ENCODE measurements at regions not wholly inside any gene's neighbourhood (a gene's known extent, or its start where the extent isn't known, plus 50 kb on each side); places are given as distances from the start of the nearest gene placed in this dataset.
"Not testable (repeated sequence)": the region's sequence is repeated elsewhere in the genome, so short reads cannot be mapped to it uniquely, and the experiment has no call there.

DNA sequence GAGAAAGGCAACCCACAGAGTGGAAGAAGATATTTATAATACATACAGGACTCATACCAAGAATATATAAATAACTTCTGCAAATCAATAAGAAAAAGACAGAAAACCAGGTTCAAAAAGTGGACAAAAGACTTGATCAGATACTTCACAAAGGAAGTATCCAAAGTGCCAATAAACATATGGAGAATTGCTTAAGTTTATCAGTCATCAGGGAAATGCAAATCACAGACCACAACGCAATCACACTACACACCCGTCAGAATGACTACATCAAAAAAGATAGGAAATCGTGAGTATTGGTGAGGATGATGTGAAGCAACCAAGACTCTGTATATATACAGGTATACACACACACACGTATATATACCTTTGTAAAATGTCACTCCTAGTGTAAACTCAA lies 180.6 kb downstream of the FAM43A start:
- DNase-seq (ENCODE audit: low read depth in 2 of 2): no peak

DNA sequence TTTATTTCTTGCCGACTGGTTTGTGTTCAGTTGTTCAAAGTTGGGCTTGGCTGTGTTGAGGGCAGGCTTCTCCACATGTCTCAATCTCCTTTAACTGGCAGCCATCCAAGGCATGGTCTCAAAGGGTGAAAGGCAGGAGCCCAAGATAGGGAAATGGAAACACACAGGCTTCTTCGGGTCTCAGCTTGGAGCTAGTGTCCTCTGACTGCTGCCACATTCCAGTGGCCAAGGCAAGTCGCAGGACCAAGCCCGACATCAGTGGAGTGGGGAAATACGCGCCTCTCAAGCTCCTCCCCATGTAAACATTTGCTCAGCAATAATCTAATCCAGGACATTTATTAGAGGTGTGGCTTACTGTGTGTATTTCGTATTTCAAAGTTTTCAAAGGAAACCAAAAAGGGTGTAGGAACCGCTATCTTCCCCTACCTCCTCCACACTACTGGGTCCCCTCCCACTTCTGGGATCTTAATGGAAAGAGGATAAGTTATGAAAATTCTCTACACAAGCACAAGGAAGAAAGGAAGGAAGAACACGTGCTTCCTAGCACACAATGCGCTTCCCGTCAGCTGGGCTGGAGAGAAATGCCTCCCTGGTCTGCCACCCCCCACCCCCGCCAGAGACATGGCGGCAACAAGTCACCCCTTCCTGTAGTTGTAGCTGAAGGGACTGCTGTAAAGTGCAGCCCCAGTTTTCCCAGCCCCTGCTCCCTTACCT lies 181.7 kb downstream of the FAM43A start:
- no peak for DNase-seq (ENCODE audit: low read depth in 2 of 2)

DNA sequence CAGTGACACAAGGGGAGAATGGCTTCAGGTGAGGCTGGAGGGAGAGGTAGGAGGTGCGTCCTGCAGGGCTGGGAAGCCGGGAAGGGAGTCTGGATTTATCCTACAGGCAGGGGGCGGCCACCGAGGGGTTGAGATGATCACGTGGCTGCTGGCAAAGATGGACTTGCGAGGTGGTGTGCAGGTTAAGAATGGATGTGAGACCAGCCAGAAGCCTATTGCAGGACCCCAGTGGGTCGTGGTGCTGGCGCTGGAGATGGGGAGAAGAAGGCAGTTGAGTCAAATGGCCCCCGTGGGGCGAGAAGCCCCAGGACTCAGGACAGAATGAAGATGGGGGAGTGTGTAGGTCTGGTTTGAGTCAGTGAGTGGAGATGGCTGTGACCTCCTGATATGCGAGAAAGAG lies 183.1 kb downstream of the FAM43A start:
- DNase-seq (ENCODE audit: low read depth in 2 of 2): no peak

DNA sequence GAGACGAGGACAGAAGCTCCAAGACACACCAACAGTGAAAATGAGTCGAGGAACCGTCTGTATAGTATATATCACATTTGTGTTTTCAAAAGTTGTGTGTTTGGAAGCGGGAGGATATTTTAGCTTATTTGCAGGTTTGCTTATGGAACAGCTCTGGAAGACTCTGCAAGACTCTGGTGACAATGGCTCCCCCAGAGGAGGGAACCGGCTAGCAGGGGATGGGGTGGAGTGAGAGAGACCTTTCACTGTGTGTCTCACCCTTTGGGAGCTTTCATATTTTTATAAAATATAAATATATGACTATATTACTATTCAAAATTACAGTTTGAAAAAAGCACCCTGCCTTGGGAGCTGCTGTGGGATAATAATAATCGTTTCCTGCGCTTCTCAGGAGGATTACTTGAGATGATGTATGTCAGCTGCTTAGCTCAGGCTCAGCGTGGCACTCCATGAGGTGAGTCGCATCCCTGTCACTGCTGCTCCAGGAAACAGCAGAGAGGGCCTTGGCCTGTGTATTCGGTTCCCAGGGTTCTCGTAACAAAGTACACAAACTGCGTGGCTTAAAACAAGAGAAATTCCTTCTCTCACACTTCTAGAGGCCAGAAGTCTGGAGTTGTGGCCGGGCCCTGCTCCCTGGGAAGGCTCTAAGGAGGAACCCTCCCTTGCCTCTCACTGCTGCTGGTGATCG lies 183.9 kb downstream of the FAM43A start:
- DNase-seq (ENCODE audit: low read depth in 2 of 2): no peak

DNA sequence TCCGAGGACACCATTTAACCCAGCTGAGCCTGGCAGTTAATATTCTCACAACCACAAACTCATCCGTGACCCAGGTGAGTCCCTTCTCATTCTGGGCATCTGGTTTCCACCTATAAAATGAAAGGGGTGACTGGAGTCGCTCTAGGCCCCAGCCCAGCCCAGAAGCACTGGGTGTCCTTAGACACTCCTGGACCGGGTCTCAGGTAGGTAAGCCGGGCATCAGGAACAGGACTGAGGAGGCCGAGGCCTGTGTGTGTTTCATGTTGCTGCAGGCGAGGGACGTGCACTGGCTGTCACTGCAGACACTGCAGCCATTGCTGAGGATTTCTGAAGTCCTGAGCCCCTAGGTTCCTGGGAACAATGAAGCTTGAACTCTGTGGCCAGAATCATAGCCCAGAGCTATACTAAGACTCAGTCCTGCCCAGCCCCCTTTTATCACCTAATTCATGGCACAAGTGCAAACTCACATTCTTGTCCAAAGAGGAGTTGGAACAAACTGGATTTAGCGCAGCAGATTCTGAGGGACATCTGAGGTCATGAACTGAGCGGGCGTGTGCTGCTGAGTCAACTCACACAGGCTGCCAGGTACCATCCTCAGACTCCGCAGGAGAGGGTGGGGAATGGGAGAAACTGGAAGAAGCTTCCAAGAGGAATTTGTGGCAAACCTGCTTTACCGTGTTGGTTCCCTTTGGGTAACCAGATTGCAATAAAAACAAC lies 184.9 kb downstream of the FAM43A start:
- DNase-seq (ENCODE audit: low read depth in 2 of 2): no peak

DNA sequence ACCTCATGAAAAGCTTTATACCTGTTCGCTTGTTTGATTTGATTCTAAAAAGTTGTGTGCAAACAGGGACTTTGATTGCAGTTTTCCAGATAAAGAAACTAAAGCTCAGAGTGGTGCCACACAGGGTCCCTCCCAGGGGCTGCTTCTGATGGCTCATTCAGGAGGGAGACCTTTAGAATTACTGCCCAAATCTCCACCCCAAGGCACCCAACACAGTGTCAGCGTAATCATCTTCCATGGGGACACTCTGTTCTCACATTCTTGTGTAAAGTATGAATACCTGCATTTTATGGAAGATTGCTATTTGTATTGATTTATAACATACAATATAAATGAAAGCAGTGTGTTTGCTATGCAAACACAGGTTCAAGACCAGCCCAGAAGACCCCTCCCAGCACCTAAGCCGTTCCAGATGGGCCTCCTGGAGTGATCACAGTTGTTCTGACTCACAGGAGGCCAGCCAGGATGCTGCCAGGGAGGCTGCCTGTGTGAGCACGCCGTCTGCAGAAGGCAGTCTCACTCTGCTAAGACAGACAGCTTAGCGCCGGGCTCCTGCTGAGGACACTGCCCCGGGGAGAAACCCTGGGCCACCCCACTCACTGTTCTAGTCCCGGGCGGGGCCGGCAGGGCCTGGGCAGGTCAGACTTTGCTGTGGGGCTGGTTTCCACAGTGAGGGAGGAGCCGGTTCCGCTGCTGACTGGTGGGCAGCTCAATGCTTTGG lies 185.6 kb downstream of the FAM43A start:
- no peak for DNase-seq (ENCODE audit: low read depth in 2 of 2)

DNA sequence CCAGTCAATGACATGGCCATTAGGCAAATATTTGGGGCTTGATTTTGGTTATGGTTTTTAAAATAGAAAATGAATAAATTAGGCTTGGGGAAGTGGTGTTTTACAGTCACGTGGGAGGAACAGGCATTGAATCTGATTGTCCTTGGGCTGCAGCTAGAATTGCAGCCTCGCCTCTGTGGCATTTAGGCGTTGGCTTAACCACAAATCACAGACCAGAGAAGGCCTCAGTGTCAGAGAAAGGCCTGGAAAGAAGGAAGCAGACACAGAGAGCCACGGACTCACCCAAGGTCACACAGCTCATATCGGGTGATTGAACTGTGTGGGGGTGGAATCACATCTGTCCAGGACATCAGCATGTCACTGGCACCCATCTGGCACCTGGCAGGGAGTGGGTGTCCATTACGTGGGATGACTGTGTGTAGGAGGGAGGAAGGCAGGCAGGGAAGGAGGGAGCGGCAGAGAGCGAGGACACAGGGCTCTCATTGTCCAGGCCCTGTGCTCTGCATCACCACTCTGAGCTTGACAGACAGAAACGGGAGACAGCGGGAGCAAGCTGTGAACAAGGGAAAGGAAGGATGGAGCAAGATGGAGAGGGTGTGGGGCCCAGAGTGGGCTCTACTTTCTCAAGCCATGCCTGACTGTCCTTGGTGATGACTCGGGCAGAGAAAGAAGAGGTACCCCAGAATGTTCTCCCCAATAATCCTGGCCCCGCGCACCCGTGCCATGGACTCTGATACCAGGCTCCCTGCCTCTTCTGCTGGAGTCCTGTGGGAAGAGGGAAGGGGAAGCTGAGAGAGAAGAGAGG lies 186.4 kb downstream of the FAM43A start:
- DNase-seq (ENCODE audit: low read depth in 2 of 2): no peak

DNA sequence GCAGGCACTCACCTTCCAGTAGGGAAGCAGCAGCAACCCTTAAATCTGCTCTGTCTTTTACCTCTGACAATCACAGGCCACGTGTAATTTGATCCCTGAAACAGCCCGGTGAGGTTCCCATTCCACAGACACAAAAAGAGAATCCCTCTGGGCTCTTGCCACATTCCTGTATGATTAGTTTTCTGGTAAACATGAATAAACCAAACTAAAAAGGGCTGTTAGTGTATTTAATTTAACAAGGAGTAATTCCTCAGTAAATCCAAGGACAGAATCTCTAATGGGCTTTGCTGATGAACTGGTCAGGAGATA lies 186.9 kb downstream of the FAM43A start:
- DNase-seq (ENCODE audit: low read depth in 2 of 2): no peak

DNA sequence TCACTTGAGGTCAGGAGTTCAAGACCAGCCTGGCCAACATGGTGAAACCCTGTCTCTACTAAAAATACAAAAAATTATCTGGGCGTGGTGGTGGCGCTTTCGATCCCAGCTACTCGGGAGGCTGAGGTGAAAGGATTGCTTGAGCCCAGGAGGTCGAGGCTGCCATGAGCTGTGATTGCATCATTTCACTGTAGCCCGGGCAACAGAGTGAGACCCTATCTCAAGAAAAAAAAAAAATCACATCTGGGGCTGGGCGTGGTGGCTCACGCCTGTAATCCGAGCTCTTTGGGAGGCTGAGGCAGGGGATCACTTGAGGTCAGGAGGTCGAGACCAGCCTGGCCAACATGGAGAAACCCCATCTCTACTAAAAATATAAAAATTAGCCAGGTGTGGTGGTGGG lies 187.8 kb downstream of the FAM43A start:
- not testable (repeated sequence) for DNase-seq (ENCODE audit: low read depth in 2 of 2)

DNA sequence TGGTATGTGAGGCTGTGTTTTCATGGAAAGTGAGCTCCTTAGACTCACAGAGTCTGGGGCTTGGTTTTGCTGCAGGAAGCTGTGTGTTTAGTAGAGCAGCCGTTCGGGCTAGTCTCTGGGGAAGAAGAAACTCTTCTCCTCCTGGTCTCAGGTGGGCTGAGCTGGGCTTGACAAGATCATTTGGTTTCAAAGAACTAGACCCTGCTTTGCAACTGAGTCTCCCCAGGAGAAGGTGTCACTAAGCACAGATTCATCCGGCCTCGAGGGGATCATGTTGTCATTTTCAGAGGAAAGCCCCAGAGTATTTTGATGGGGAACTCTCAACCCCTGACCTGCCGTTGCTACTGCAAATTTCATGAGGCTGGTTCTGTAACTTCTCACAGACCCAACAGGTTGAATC lies 188.5 kb downstream of the FAM43A start:
- DNase-seq (ENCODE audit: low read depth in 2 of 2): no peak

DNA sequence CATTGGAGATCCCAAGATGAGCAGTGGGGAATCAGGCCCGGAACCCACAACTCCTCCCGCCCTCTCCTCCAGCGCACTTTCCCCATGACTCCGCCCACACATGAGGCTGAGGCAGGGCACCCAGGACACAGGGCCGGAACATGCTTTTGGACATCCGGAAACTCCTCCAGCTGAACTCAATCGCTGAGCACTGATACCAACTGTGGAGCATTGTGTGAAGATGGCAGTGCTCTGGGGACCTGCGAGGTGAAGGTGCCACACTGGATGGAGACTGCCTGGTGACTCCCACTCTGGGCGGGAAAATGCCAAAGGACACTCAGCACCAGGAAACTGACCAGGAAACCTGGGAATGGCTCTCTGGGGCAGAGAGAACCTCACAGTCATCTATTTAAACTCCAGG lies 189.1 kb downstream of the FAM43A start:
- DNase-seq (ENCODE audit: low read depth in 2 of 2): no peak

DNA sequence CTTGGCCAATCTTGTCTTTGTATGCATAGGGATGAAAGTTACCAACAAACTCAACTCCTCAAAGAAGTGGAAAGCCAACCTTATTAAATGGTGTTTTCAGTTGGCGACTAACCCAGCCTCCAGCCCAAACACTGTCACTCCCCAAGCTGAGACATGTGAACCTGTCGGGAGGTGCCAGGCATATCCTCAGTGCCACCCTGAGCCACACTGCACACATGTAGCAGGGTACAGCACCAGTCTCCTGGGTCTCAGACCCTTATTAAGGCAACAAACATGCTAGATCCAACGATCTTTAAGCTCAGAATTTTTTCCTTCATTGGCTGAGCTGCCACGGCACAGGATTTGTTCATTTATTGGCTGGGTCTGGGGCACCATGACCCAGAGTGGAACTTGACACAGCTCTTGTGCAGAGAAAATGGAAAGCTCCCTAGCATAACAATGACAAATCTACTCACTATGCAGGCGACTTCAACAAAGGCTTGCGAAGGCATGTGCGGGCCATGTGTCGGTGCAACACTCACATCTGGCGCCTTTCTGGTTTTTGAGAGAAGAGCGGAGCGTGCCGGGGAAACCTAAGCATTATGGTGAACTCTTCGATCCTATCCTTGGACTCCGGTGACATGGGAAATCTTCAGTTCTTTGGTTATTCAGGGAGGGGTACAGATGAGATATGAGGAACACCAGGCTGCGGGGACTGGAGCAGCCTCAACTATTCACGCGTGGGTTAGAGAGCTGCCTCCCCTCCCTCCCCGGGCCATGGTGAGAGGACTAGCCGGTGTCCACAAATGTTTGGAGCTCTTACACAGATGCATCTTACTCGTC lies 190.1 kb downstream of the FAM43A start:
- DNase-seq (ENCODE audit: low read depth in 2 of 2): no peak

DNA sequence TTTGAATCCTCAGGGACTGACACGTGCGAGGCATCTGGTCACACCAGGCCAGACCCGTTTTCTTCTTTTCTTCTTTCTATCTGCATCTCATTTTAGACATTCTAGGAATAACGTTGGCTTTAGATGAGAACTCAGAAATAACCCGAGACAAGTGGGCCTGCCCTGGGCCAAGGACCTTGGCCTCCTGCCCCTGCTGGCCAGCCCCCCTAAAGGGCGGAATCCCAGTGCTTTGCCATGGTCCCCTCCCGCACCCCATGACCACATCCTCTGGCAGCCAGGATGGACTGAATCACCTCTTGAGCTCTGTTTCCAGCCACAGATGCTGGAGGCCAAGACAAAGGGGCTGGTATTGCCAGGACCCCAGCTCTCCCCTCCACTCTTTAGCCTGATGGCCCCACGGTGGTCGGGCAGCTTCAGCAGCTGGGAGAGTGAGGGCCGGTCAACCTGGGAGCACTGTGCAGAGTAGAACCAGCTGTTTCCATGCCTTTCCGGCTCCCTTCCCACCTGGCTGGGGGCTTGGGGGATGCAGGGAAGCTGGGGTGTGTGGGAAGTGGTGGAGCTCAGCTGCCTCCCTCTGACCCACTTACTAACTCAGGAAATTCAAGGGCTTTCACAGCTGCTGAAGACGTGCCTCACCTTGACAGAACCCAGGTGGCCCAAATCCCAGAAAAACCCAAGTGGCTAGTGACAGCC lies 190.9 kb downstream of the FAM43A start:
- no peak for DNase-seq (ENCODE audit: low read depth in 2 of 2)

DNA sequence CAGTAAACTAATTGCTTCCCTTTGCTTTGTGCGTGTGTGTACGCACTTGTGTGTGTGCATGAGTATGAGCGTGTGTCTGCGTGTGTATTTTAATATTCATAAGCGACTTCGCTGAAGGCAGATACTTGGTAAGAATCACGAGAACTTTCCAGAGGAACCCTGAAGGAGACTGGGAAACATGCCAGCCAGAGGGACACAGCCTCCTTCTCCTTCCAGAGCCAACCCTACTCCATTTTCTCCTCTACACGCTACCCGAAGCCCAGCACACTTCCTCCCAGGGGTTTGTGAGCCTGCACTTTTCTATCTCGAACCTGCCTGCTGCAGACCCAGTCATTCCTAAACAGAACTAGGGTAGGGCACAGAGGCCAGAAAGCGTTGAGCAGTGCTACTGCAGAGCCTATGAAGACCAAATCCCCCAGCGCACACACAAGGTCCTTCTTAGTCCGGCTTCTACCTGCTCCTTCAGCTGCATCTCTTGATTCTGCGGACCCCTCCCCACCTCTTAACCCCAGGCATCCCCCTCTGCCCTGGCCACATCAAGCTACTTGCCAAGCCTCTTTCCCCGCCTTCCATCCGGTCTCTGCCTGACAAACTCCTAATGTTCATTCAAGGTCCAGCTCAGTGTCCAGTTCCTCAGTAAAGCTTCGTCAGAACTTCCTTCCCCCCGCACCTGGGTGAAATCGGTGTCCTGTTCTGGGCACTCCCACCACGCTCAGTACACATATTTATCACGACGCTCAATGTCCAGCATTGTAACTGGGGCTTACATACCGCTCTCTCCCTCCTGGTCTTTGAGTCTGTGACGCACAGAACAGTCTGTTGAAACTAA lies 191.8 kb downstream of the FAM43A start:
- DNase-seq (ENCODE audit: low read depth in 2 of 2): no peak

DNA sequence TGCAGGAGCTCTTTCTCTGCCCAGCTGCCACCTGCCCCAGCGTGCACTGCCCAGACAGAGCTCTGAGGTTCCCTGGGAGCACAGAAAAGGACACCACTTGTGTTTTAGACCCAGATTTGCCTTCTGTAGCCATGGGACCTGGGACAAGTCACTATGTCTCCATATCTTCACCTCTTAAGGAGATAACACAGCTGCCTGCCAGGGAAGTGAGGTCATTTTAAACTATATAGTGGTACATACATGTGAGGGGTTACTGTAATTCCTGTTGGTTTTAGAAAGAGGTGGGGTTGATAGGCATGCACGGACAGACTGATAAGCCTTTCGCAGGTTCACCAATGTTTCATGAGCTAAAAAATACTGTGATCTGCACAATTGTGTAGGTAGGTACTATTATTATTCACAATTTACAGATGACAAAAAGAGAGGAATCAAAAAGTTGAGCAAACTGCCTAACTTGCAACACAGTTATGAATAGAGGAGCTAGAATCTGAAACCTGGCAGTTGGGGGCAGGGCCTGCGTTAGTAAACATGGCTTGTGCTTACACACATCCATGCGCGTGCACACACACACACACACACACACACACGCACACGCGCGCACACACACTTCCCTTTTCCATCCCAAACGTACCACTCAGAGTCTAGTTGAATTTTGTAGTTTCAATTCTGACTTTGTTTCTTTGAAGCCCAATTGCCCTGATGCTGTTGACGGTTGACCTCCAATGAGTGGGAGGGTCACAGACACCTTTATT lies 193.6 kb downstream of the FAM43A start:
- DNase-seq (ENCODE audit: low read depth in 2 of 2): no peak

DNA sequence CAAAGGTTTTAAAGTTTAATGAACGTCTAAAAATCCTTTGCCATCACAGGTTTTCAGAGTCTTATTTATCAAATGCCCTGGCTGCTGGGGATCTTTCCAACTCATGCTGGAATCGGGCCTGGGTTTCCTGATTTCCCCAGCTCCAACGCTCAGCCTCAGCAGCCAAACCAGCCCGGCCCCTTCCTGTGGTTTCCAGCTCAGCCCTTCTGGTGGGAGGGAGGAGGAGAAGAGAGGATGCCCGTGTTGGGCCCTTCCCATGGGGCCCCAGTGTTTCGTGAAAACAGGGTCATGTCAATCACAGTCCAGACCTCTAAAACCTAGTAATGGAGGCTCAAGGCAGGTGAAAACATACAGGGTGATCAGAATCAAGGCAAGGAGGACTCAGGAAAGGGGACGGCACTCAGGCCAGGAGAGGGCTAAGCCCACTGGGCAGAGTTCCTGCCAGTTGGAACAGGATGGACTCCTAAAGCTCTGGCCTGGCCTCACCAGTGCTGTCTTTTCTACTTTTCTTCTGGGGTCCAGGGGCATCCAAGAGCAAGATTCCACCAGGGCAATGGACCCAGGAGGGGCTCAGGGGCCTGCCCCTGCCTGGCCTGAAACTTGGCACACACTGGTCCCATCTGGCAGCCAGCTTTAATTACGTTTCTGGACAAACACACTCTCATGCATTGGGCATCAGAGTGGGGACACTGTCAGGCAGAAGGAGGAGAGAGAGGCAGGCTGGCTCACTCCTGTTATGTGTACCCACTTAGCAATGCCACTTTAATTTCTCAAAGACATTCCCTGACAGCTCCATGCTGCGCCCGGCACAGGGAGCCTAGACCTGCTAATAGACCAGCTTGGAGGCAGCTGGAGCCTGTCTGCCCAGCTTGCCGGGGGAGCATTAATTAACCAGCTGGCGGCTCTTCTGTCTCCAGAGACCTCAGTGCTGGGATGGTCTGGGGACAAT lies 194.6 kb downstream of the FAM43A start:
- DNase-seq (ENCODE audit: low read depth in 2 of 2): no peak
